ENCODE measurements at regions not wholly inside any gene's neighbourhood (a gene's known extent, or its start where the extent isn't known, plus 50 kb on each side); places are given as distances from the start of the nearest gene placed in this dataset.

- no peak for TF ChIP-seq GTF2I (CRISPR knock-in tag; conservative IDR thresholded peaks at IDR 0.05)
- TF ChIP-seq ATF1 (CRISPR knock-in tag; IDR thresholded peaks at IDR 0.05): no peak
Measured at GRCh38 chr6:3928111-3928510, 78.9 kb downstream of the FAM50B start (continued).

GRCh38 chr6:3929281-3929798, 80.2 kb downstream of the FAM50B start:
- TF ChIP-seq ATF6 (CRISPR knock-in tag; IDR thresholded peaks at IDR 0.05) (no peak), GABPB1 (CRISPR knock-in tag; IDR thresholded peaks at IDR 0.05) (no peak), KAT7 (CRISPR knock-in tag; IDR thresholded peaks at IDR 0.05; ENCODE audit: borderline replicate concordance) (no peak), FOXP1 (CRISPR knock-in tag; IDR thresholded peaks at IDR 0.05; ENCODE audit: borderline replicate concordance) (no peak), NR1H2 (CRISPR knock-in tag; IDR thresholded peaks at IDR 0.05) (no peak), PREB (CRISPR knock-in tag; IDR thresholded peaks at IDR 0.05; ENCODE audit: borderline replicate concordance) (no peak), TP53 (CRISPR knock-in tag; IDR thresholded peaks at IDR 0.05) (no peak), JAZF1 (CRISPR knock-in tag; IDR thresholded peaks at IDR 0.05) (no peak)
- TF ChIP-seq, protein P1, sequence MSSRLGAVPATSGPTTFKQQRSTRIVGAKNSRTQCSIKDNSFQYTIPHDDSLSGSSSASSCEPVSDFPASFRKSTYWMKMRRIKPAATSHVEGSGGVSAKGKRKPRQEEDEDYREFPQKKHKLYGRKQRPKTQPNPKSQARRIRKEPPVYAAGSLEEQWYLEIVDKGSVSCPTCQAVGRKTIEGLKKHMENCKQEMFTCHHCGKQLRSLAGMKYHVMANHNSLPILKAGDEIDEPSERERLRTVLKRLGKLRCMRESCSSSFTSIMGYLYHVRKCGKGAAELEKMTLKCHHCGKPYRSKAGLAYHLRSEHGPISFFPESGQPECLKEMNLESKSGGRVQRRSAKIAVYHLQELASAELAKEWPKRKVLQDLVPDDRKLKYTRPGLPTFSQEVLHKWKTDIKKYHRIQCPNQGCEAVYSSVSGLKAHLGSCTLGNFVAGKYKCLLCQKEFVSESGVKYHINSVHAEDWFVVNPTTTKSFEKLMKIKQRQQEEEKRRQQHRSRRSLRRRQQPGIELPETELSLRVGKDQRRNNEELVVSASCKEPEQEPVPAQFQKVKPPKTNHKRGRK (CRISPR knock-in tag; IDR thresholded peaks at IDR 0.05; ENCODE audit: borderline replicate concordance): no peak
- TF ChIP-seq, protein P2, sequence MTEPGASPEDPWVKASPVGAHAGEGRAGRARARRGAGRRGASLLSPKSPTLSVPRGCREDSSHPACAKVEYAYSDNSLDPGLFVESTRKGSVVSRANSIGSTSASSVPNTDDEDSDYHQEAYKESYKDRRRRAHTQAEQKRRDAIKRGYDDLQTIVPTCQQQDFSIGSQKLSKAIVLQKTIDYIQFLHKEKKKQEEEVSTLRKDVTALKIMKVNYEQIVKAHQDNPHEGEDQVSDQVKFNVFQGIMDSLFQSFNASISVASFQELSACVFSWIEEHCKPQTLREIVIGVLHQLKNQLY (CRISPR knock-in tag; IDR thresholded peaks at IDR 0.05): no peak
- no peaks in the 10 kb centered on the region for H3K27me3 Mint-ChIP-seq (ENCODE audit: low read depth)
- no peak overlapping the region for H3K27ac Mint-ChIP-seq
- DNase-seq (ENCODE audit: low spot score): no peak
- ATAC-seq: no peak
- no peaks in the 10 kb centered on the region for H3K36me3 Mint-ChIP-seq
- ChIA-PET POLR2A (no interaction called here), CTCF (interaction anchor here (0.5 to 2.2 kb wide), 2 partner anchors 69 to 80 kb away, joined by 6 to 14 read pairs; partner anchors contain the start of gene FAM50B)
- peaks cover 17% of the 10 kb centered on the region for H3K4me1 Mint-ChIP-seq
- no peak overlapping the region for H3K4me3 Mint-ChIP-seq
- H3K9me3 Mint-ChIP-seq: no peaks in the 10 kb centered on the region

DNA sequence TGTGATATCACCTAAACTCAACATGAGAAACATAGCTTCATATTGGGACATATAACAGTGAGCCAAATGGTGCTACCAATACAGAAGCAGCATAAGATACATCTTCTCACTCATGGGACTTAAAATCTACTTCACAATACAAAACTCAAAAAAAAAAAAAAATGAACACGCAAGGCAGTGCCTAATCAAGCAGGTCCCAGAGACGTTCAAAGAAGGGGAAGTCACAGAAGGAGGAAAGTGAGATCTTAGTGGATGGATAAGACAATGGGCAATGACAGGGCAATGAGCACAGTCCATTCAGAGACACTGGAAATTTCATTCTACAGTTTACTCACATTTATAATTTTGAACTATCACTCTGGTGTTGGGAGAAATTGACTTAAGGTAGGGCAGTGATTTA, 88.3 kb downstream of the FAM50B start:
- ATAC-seq (no peak), DNase-seq (ENCODE audit: low spot score) (no peak)
- Mint-ChIP-seq H3K9me3 (no peaks in the 10 kb centered on the region), H3K27ac (no peak overlapping the region), H3K4me3 (no peak overlapping the region), H3K4me1 (peaks cover 5% of the 10 kb centered on the region), H3K36me3 (no peaks in the 10 kb centered on the region), H3K27me3 (ENCODE audit: low read depth) (no peaks in the 10 kb centered on the region)
- CTCF ChIA-PET: interaction anchor here (1.3 to 4.4 kb wide), 4 partner anchors 41 to 189 kb away, joined by 3 to 32 read pairs (median 5); partner anchors contain the start of gene FAM50B
- no peak for TF ChIP-seq SOX15 (CRISPR knock-in tag; IDR thresholded peaks at IDR 0.05)
- no peak for TF ChIP-seq RORB (CRISPR knock-in tag; IDR thresholded peaks at IDR 0.05)
- no peak for TF ChIP-seq GTF2I (CRISPR knock-in tag; conservative IDR thresholded peaks at IDR 0.05)
- TF ChIP-seq SMAD3 (CRISPR knock-in tag; IDR thresholded peaks at IDR 0.05; ENCODE audit: borderline replicate concordance): no peak
- TF ChIP-seq, protein P3, sequence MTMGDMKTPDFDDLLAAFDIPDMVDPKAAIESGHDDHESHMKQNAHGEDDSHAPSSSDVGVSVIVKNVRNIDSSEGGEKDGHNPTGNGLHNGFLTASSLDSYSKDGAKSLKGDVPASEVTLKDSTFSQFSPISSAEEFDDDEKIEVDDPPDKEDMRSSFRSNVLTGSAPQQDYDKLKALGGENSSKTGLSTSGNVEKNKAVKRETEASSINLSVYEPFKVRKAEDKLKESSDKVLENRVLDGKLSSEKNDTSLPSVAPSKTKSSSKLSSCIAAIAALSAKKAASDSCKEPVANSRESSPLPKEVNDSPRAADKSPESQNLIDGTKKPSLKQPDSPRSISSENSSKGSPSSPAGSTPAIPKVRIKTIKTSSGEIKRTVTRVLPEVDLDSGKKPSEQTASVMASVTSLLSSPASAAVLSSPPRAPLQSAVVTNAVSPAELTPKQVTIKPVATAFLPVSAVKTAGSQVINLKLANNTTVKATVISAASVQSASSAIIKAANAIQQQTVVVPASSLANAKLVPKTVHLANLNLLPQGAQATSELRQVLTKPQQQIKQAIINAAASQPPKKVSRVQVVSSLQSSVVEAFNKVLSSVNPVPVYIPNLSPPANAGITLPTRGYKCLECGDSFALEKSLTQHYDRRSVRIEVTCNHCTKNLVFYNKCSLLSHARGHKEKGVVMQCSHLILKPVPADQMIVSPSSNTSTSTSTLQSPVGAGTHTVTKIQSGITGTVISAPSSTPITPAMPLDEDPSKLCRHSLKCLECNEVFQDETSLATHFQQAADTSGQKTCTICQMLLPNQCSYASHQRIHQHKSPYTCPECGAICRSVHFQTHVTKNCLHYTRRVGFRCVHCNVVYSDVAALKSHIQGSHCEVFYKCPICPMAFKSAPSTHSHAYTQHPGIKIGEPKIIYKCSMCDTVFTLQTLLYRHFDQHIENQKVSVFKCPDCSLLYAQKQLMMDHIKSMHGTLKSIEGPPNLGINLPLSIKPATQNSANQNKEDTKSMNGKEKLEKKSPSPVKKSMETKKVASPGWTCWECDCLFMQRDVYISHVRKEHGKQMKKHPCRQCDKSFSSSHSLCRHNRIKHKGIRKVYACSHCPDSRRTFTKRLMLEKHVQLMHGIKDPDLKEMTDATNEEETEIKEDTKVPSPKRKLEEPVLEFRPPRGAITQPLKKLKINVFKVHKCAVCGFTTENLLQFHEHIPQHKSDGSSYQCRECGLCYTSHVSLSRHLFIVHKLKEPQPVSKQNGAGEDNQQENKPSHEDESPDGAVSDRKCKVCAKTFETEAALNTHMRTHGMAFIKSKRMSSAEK (CRISPR knock-in tag; IDR thresholded peaks at IDR 0.05; ENCODE audit: borderline replicate concordance): no peak
- no peak for TF ChIP-seq TEAD4 (CRISPR knock-in tag; IDR thresholded peaks at IDR 0.05)
- POLR2A ChIA-PET: no interaction called here

Data from WTC11 (cell line).